ENCODE measurements at regions not wholly inside any gene's neighbourhood (a gene's known extent, or its start where the extent isn't known, plus 50 kb on each side); places are given as distances from the start of the nearest gene placed in this dataset.

DNA sequence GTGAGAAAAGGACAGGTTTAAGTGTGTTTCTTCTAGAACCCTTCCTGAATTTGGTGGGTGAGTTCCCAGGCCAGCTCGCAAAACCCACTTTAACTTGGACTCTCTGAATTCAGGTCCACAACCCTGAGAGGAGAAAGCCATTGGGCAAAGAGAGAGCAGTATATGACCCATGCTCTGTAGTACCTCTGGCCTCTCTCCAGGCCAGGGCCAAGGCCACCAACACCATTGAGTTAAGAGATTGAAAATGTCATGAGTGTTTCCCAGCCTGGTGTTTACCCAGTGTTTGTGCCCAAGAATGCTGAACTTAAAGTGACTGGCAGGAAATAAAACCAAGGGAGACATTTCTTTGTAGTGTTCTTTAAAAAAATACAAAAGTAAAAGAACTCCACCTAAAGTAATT, 410.4 kb upstream of the CDH5 start:
- no peaks in the 10 kb centered on the region for H3K9me3 Mint-ChIP-seq
- no peaks in the 10 kb centered on the region for H3K4me1 Mint-ChIP-seq
- no peak overlapping the region for H3K27ac Mint-ChIP-seq (ENCODE audit: unreplicated experiment)
- TF ChIP-seq, protein P1, sequence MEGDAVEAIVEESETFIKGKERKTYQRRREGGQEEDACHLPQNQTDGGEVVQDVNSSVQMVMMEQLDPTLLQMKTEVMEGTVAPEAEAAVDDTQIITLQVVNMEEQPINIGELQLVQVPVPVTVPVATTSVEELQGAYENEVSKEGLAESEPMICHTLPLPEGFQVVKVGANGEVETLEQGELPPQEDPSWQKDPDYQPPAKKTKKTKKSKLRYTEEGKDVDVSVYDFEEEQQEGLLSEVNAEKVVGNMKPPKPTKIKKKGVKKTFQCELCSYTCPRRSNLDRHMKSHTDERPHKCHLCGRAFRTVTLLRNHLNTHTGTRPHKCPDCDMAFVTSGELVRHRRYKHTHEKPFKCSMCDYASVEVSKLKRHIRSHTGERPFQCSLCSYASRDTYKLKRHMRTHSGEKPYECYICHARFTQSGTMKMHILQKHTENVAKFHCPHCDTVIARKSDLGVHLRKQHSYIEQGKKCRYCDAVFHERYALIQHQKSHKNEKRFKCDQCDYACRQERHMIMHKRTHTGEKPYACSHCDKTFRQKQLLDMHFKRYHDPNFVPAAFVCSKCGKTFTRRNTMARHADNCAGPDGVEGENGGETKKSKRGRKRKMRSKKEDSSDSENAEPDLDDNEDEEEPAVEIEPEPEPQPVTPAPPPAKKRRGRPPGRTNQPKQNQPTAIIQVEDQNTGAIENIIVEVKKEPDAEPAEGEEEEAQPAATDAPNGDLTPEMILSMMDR (conservative IDR thresholded peaks at IDR 0.05): no peak
- H3K36me3 Mint-ChIP-seq (ENCODE audit: low read depth): no peaks in the 10 kb centered on the region
- no peak overlapping the region for H3K4me3 Mint-ChIP-seq
- no peaks in the 10 kb centered on the region for H3K27me3 Mint-ChIP-seq (ENCODE audit: low read depth)
- DNase-seq (ENCODE audit: low read depth, low spot score): no peak

DNA sequence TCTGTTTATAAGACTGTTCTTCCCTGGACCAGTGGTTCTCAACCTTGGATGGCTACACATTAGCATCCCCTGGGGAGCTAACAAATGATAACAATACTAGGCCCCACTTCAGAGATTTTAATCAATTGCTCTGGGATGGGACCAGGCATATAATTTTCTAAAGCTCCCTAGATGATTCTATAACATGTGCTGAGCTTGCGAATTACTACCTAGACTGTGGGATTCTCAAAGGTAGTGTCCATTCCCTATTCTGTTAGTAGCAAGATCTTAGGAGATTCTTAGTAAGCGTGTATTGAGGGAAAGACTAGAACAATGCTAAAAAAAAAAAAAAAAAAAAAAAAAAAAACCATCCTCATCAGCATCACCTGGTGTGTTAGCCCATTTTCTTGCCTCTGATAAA, 412.0 kb upstream of the CDH5 start:
- H3K27me3 Mint-ChIP-seq (ENCODE audit: low read depth): no peaks in the 10 kb centered on the region
- no peak for DNase-seq (ENCODE audit: low read depth, low spot score)
- H3K27ac Mint-ChIP-seq (ENCODE audit: unreplicated experiment): no peak overlapping the region
- TF ChIP-seq, protein P1 (conservative IDR thresholded peaks at IDR 0.05): no peak
- H3K4me3 Mint-ChIP-seq: no peak overlapping the region
- H3K36me3 Mint-ChIP-seq (ENCODE audit: low read depth): no peaks in the 10 kb centered on the region
- no peaks in the 10 kb centered on the region for H3K4me1 Mint-ChIP-seq
- H3K9me3 Mint-ChIP-seq: no peaks in the 10 kb centered on the region

DNA sequence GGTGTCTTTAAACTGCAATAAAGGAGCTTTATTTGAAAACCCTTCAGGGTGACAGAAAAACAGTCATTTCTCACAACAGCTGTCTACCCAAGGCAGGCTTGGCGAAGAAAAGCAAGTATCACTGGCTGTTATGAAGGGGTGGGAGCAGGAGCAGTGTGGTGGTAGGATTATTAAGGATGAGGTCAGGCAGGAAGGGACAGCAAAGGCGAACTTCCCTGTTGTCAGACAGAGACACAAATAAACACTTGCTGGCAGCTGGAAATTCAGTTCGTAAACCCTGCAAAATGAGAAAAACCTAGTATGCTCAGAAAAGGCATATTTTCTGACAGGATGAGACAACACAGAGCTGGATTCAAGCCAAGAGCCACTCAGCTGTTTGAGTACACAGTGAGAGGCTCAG, 416.3 kb upstream of the CDH5 start:
- no peaks in the 10 kb centered on the region for H3K9me3 Mint-ChIP-seq

DNA sequence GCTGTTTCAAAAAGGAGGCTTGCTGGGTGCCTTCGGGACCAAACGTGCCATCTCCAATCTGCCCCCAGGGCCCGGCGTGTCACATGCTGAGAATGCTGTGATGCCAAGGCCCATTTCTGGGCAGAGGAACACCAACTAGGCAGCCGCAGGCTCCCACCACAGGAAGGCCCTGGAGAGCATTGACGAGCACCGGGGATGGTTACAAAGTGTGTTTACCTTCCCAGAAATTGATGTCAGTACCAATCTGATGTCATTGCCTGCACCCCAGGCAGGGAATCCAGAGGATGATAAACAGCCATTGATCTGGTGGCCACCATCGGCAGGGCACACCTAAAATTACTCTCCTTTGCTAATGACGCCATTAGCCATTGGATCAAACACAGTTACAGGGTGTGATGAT, 418.1 kb upstream of the CDH5 start:
- DNase-seq (ENCODE audit: low read depth, low spot score): no peak
- Mint-ChIP-seq H3K9me3 (peaks cover 6% of the 10 kb centered on the region), H3K4me1 (no peaks in the 10 kb centered on the region), H3K4me3 (no peak overlapping the region), H3K36me3 (ENCODE audit: low read depth) (no peaks in the 10 kb centered on the region), H3K27me3 (ENCODE audit: low read depth) (no peaks in the 10 kb centered on the region), H3K27ac (ENCODE audit: unreplicated experiment) (no peak overlapping the region)
- TF ChIP-seq, protein P1 (conservative IDR thresholded peaks at IDR 0.05): no peak

More for the DNA sequence above, 416.3 kb upstream of the CDH5 start:
- Mint-ChIP-seq H3K4me3 (no peak overlapping the region), H3K36me3 (ENCODE audit: low read depth) (no peaks in the 10 kb centered on the region), H3K4me1 (no peaks in the 10 kb centered on the region), H3K27ac (ENCODE audit: unreplicated experiment) (no peak overlapping the region), H3K27me3 (ENCODE audit: low read depth) (no peaks in the 10 kb centered on the region)
- TF ChIP-seq, protein P1 (conservative IDR thresholded peaks at IDR 0.05): no peak
- DNase-seq (ENCODE audit: low read depth, low spot score): no peak

DNA sequence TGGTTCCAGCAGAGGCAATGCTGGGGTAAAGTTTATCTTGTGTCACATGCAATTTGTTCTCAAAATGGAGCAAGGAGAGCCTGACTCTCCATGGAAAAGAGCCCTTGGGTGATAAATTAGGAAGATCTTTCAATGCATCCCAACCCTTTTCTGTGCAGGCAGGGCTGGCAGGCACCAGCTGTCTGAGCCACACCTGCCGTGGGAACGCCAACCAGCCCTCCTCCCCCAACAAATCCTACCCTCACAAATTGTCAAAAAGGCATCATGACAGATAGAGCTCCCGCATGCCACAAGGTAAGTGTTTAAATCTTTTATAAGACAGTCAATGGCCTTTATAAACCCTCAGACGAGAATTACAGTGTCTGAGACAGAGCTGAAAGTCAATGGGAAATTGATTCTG, 418.5 kb upstream of the CDH5 start:
- DNase-seq (ENCODE audit: low read depth, low spot score): no peak
- Mint-ChIP-seq H3K36me3 (ENCODE audit: low read depth) (no peaks in the 10 kb centered on the region), H3K4me3 (no peak overlapping the region), H3K27ac (ENCODE audit: unreplicated experiment) (no peak overlapping the region), H3K9me3 (peaks cover 6% of the 10 kb centered on the region), H3K27me3 (ENCODE audit: low read depth) (no peaks in the 10 kb centered on the region), H3K4me1 (no peaks in the 10 kb centered on the region)
- TF ChIP-seq, protein P1 (conservative IDR thresholded peaks at IDR 0.05): no peak

DNA sequence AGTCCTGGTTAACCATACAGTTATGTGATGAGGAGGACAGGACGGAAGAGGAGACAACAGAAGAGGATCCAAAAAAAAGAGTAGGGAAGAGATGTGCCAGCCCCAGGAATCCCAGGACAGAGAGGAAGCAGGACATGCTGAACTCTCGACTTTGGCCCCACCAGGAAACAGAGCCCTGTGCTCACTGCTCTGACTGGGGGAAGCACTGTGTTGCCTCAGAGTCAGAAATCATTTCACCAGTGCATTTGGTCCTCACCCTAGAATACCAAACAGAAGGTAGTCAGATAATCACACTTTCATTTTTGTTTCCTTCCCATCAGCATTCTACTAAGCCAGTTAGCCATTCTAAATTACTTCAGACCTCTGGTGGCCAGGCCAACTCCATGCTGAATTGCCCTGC, 421.0 kb upstream of the CDH5 start:
- H3K9me3 Mint-ChIP-seq: peaks cover 6% of the 10 kb centered on the region
- H3K4me1 Mint-ChIP-seq: no peaks in the 10 kb centered on the region
- no peaks in the 10 kb centered on the region for H3K27me3 Mint-ChIP-seq (ENCODE audit: low read depth)
- no peak for DNase-seq (ENCODE audit: low read depth, low spot score)
- TF ChIP-seq, protein P1 (conservative IDR thresholded peaks at IDR 0.05): no peak
- no peaks in the 10 kb centered on the region for H3K36me3 Mint-ChIP-seq (ENCODE audit: low read depth)
- H3K4me3 Mint-ChIP-seq: no peak overlapping the region
- no peak overlapping the region for H3K27ac Mint-ChIP-seq (ENCODE audit: unreplicated experiment)
